Fibroblast of lung (primary cell): ENCODE measurements at regions not wholly inside any gene's neighbourhood (a gene's known extent, or its start where the extent isn't known, plus 50 kb on each side); places are given as distances from the start of the nearest gene placed in this dataset.

Source experiments
- CTCF ChIP-seq, 2 donors: IDR thresholded peaks in 1 of 2; conservative IDR thresholded peaks in 1 of 2; 1 replicate in 1 of 2; 2 replicates in 1 of 2; pipeline ENCODE4 v1.5.1; 2011 to 2012; ENCODE audit warnings: low read length in 2 of 2, control low read depth in 1 of 2, inconsistent platforms in 1 of 2, low read depth in 1 of 2, mild to moderate bottlenecking in 1 of 2
- EZH2 ChIP-seq: IDR thresholded peaks from 2 replicates; pipeline ENCODE4 v1.5.1; 2012; ENCODE audit warnings: low read length, control low read depth, mild to moderate bottlenecking; ENCODE audit errors: missing control alignments

GRCh38 chrY:19207048-19207447, 433.5 kb upstream of the HSFY2 start:
- TF ChIP-seq CTCF (conservative IDR thresholded peaks at IDR 0.05 in 1 of 2, IDR thresholded peaks at IDR 0.05 in 1 of 2; ENCODE audit: low read depth in 1 of 2, low read length in 2 of 2): no peak
- no peak for TF ChIP-seq EZH2
